AG04450 (cell line): ENCODE measurements at regions not wholly inside any gene's neighbourhood (a gene's known extent, or its start where the extent isn't known, plus 50 kb on each side); places are given as distances from the start of the nearest gene placed in this dataset.

Experiments
- CTCF ChIA-PET: fragments of 300-600, 350-600 bp; formaldehyde crosslinking; extraction: SDS; loops from one replicate; lab custom pipeline; 2022; ENCODE audit warnings: antibody characterized with exemption, inconsistent platforms; lab: Charles Lee
- POLR2A ChIA-PET: fragments of 350-600 bp; formaldehyde crosslinking; extraction: SDS; loops from one replicate; lab custom pipeline; 2021; ENCODE audit warnings: antibody characterized with exemption, inconsistent platforms; lab: Yijun Ruan, JAX
- DNase-seq: peaks from one replicate; pipeline ENCODE4 v3.0.0-alpha.2; 2011; ENCODE audit warnings: low read depth, low spot score
- H3K27ac ChIP-seq: one replicate; pipeline ENCODE4 v1.5.1; 2012; ENCODE audit warnings: low read depth, low read length, control low read depth
- H3K27me3 ChIP-seq: one replicate; pipeline ENCODE4 v1.6.0; 2012; ENCODE audit warnings: low read length; ENCODE audit not compliant: control insufficient read depth, insufficient read depth
- H3K4me3 ChIP-seq: 2 replicates; pipeline ENCODE4 v1.5.1; 2011; ENCODE audit warnings: mild to moderate bottlenecking, low read depth, low read length, control low read depth
- H3K9me3 ChIP-seq: 2 replicates; pipeline ENCODE4 v1.5.1; 2012; ENCODE audit warnings: low read length; ENCODE audit not compliant: control insufficient read depth, insufficient read depth
- CTCF ChIP-seq: IDR thresholded peaks from 2 replicates; pipeline ENCODE4 v1.5.1; 2011; ENCODE audit warnings: low read depth, low read length, control low read depth, inconsistent platforms

DNA sequence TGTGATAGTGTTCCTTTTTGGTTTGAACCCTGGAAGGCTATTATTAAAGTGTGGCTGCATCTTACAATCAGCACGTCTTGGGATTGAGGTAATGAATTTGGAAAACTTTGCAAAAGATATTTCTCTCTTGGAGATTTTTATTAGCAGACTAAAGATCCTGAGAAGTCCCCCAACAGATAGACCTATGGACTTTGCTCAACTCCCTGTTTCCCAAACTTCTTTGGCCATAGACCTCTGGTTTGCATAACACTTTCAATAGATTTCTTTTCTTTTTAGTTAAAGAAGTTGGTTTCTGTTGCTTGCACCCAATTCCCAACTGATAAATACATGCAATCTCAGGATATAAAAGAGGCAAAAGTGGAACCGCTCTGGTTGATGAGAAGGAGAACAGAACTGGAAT lies 465.8 kb upstream of the PROK2 start:
- no peak for DNase-seq
- Histone ChIP-seq H3K27ac (no peak overlapping the region), H3K4me3 (no peak overlapping the region), H3K27me3 (peaks cover 42% of the 10 kb centered on the region), H3K9me3 (no peaks in the 10 kb centered on the region)
- ChIA-PET CTCF (no interaction called here), POLR2A (no interaction called here)
- TF ChIP-seq CTCF = no peak

GRCh38 chr3:72248869-72249268 lies 463.9 kb upstream of the PROK2 start:
- no peaks in the 10 kb centered on the region for H3K9me3 ChIP-seq
- no peak for DNase-seq
- POLR2A ChIA-PET = no interaction called here
- no peak overlapping the region for H3K4me3 ChIP-seq
- no peak for TF ChIP-seq CTCF
- H3K27ac ChIP-seq = no peak overlapping the region
- H3K27me3 ChIP-seq = peaks cover 49% of the 10 kb centered on the region
- CTCF ChIA-PET = no interaction called here

DNA sequence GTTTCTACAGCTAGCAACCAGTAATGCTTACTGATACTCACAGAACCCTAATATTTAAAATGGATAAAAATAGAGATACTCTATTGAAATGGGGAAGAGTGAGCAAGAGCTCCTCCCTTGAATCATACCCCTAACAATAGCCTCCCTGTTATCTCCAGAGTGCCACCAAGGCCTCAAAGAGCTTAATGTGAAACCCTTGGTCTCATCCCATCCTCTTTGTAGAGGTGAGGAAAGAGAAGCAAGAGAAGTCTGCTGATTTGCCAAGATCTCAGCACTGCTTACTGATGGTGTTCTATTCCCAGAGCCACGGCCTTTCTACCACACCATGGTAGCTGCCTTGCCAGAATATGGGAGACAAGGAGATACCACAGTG lies 463.4 kb upstream of the PROK2 start:
- no peak overlapping the region for H3K27ac ChIP-seq
- POLR2A ChIA-PET = no interaction called here
- no peak for TF ChIP-seq CTCF
- no peak overlapping the region for H3K4me3 ChIP-seq
- peaks cover 49% of the 10 kb centered on the region for H3K27me3 ChIP-seq
- no peaks in the 10 kb centered on the region for H3K9me3 ChIP-seq
- CTCF ChIA-PET = no interaction called here
- DNase-seq = no peak

DNA sequence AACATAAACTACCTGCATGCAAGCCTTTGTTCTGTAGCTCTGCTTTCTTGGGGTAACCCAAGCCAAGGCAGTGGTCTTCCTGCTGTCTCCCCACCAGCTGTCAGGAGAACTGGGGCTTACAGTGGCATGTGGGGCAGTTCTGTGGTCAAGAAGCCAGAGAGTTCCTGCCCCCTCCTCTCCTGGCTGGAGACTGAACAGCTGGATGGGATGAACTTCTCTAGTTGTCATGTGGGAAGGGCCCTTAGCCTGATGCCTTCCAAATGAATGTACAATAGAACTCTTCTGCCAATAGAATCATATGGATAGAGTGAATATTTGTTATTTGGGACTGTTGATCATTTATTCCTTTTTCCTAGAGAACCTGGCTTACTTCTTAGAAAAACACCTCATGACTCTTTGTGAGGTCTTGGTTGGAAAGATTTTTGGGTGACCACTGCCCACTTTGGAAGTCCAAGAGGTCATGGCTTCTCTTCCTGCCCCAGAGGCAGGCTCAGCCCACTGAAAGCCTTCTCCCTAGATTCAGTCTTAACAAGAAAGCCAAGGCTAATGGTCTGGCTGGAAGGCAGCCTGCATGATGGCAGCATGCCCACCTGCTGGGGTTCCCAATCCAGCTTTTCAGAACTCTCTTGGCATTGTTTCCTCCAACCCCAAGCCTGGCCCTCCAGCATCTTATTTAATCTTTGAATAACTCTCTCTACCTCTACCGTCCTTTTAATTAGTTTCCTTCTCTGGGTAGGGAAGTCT lies 462.9 kb upstream of the PROK2 start:
- Histone ChIP-seq H3K27ac (no peak overlapping the region), H3K9me3 (no peaks in the 10 kb centered on the region), H3K27me3 (peaks cover 50% of the 10 kb centered on the region), H3K4me3 (no peak overlapping the region)
- POLR2A ChIA-PET = no interaction called here
- TF ChIP-seq CTCF = no peak
- CTCF ChIA-PET = no interaction called here
- DNase-seq = no peak

GRCh38 chr3:72247126-72247525 lies 462.2 kb upstream of the PROK2 start:
- Histone ChIP-seq H3K27ac (no peak overlapping the region), H3K9me3 (no peaks in the 10 kb centered on the region), H3K27me3 (peaks cover 52% of the 10 kb centered on the region), H3K4me3 (no peak overlapping the region)
- CTCF ChIA-PET = no interaction called here
- DNase-seq = no peak
- POLR2A ChIA-PET = no interaction called here
- no peak for TF ChIP-seq CTCF
